Ascending aorta (tissue), 2 donors: ENCODE measurements at regions not wholly inside any gene's neighbourhood (a gene's known extent, or its start where the extent isn't known, plus 50 kb on each side); places are given as distances from the start of the nearest gene placed in this dataset.
"Not testable (repeated sequence)": the region's sequence is repeated elsewhere in the genome, so short reads cannot be mapped to it uniquely, and the experiment has no call there.

Experiments used
- DNase-seq, 2 donors: peaks; one replicate each; pipeline ENCODE4 v3.0.0-alpha.2; 2019; ENCODE audit warnings: low spot score in 2 of 2
- H3K27ac ChIP-seq, 2 donors: fragments of 200-600 bp; sonication (generic); one replicate each; pipeline ENCODE4 v1.5.1; 2016 to 2017; ENCODE audit warnings: mild to moderate bottlenecking in 1 of 2
- H3K27me3 ChIP-seq: fragments of 200-600 bp; sonication (generic); one replicate; pipeline ENCODE4 v1.5.1; 2017
- H3K36me3 ChIP-seq, 2 donors: fragments of 200-600 bp; sonication (generic); one replicate each; pipeline ENCODE4 v1.5.1; 2016
- H3K4me1 ChIP-seq, 2 donors: fragments of 200-600 bp; sonication (generic); one replicate each; pipeline ENCODE4 v1.5.1; 2016 to 2017; ENCODE audit warnings: mild to moderate bottlenecking in 1 of 2
- H3K4me3 ChIP-seq, 2 donors: fragments of 200-600 bp; sonication (generic); one replicate each; pipeline ENCODE4 v1.5.1; 2016 to 2017; ENCODE audit warnings: mild to moderate bottlenecking in 1 of 2
- H3K9me3 ChIP-seq, 2 donors: fragments of 200-600 bp; sonication (generic); one replicate each; pipeline ENCODE4 v1.5.1; 2016
- CTCF ChIP-seq, 3 experiments: fragments of 200-600 bp in 2 of 3; fragments of 450-650 bp in 1 of 3; sonication (generic) in 2 of 3; IDR thresholded peaks; one replicate each; pipeline ENCODE4 v1.5.1; 2016 to 2019; ENCODE audit warnings: antibody characterized with exemption in 3 of 3, mild to moderate bottlenecking in 1 of 3, moderate library complexity in 1 of 3
- intact Hi-C: fragments of 100-400 bp; cut with DNase I; formaldehyde crosslinking; loops from one replicate; pipeline ENCODE4 v1.15.1; 2023

GRCh38 chr1:38587766-38588165, 271.8 kb downstream of the RRAGC start:
- no peak overlapping the region for H3K27ac ChIP-seq
- DNase-seq, result peak in 1 of 2 donors; percentile 18
- no peak overlapping the region for H3K4me3 ChIP-seq
- no peaks in the 10 kb centered on the region for H3K27me3 ChIP-seq
- intact Hi-C loops, result no loop called here
- no peaks in the 10 kb centered on the region for H3K4me1 ChIP-seq
- no peaks in the 10 kb centered on the region for H3K36me3 ChIP-seq
- no peaks in the 10 kb centered on the region for H3K9me3 ChIP-seq
- TF ChIP-seq CTCF (IDR thresholded peaks at IDR 0.05), result no peak

GRCh38 chr1:38586993-38587646, 272.5 kb downstream of the RRAGC start:
- DNase-seq, result peak in 1 of 2 donors; percentile 50
- intact Hi-C loops, result no loop called here
- Histone ChIP-seq H3K4me1 (no peaks in the 10 kb centered on the region), H3K27ac (no peak overlapping the region), H3K4me3 (no peak overlapping the region), H3K36me3 (no peaks in the 10 kb centered on the region), H3K9me3 (no peaks in the 10 kb centered on the region), H3K27me3 (no peaks in the 10 kb centered on the region)
- peak in 2 of 3 experiments; percentile 17 to 41 for TF ChIP-seq CTCF (IDR thresholded peaks at IDR 0.05)

- no peak overlapping the region for H3K27ac ChIP-seq
- H3K9me3 ChIP-seq, result no peaks in the 10 kb centered on the region
- H3K4me3 ChIP-seq, result no peak overlapping the region
- no peaks in the 10 kb centered on the region for H3K36me3 ChIP-seq
- DNase-seq, result peak in 1 of 2 donors; percentile 8
- no peaks in the 10 kb centered on the region for H3K27me3 ChIP-seq
- intact Hi-C loops, result no loop called here
- TF ChIP-seq CTCF (IDR thresholded peaks at IDR 0.05), result no peak
- no peaks in the 10 kb centered on the region for H3K4me1 ChIP-seq
These were observed 273.6 kb downstream of the RRAGC start for GRCh38 chr1:38585971-38586370.

GRCh38 chr1:38585460-38585859, 274.1 kb downstream of the RRAGC start:
- no peak overlapping the region for H3K27ac ChIP-seq
- H3K36me3 ChIP-seq, result no peaks in the 10 kb centered on the region
- no peaks in the 10 kb centered on the region for H3K9me3 ChIP-seq
- H3K27me3 ChIP-seq, result no peaks in the 10 kb centered on the region
- no peak overlapping the region for H3K4me3 ChIP-seq
- DNase-seq, result peak in 1 of 2 donors; percentile 33
- TF ChIP-seq CTCF (IDR thresholded peaks at IDR 0.05), result no peak
- no peaks in the 10 kb centered on the region for H3K4me1 ChIP-seq
- intact Hi-C loops, result no loop called here

- DNase-seq, result peak in 1 of 2 donors; percentile 16
- TF ChIP-seq CTCF (IDR thresholded peaks at IDR 0.05), result no peak
- no peaks in the 10 kb centered on the region for H3K36me3 ChIP-seq
- H3K27me3 ChIP-seq, result no peaks in the 10 kb centered on the region
- no peaks in the 10 kb centered on the region for H3K4me1 ChIP-seq
- H3K9me3 ChIP-seq, result no peaks in the 10 kb centered on the region
- no peak overlapping the region for H3K27ac ChIP-seq
- H3K4me3 ChIP-seq, result no peak overlapping the region
- intact Hi-C loops, result no loop called here
These were observed 274.9 kb downstream of the RRAGC start for GRCh38 chr1:38584448-38585355.

GRCh38 chr1:38583287-38583686, 276.3 kb downstream of the RRAGC start:
- H3K27me3 ChIP-seq, intact Hi-C loops, H3K9me3 ChIP-seq, H3K4me1 ChIP-seq, H3K27ac ChIP-seq, DNase-seq, H3K36me3 ChIP-seq, H3K4me3 ChIP-seq: not testable (repeated sequence)
